ENCODE measurements at regions not wholly inside any gene's neighbourhood (a gene's known extent, or its start where the extent isn't known, plus 50 kb on each side); places are given as distances from the start of the nearest gene placed in this dataset.

DNA sequence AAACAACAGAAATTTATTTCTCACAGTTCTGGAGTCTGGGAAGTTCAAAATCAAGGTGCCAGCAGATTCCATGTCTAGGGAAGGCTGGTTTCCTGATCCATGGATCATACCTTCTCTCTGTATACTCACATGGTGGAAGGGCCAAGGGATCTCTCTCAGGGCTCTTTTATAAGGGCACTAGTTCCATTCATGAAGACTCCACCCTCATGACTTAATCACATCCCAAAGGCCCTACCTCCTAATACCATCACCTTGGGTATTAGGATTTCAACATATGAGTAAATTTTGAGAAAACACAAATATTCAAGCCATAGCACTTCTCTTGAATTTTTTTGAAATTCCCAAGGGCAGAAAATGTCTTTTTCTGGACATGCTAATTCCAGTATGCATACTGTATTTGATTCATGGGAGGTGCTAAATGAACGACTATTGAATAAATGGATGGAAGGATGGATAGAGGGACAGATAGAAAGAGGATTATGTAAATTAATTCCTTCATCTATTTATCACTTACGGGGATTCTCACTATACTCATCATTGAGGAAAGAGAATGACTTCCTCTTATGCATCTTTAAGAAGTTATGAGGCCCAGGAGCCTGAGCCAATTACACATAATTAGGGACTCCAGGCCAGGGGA is 182.8 kb downstream of the NRIP1 start:
- H3K9me1 ChIP-seq (ENCODE audit: control insufficient read depth, extremely low read depth, insufficient read depth, low read length): no peaks in the 10 kb centered on the region
- H3K4me3 ChIP-seq (ENCODE audit: control insufficient read depth in 2 of 3, extremely low read depth in 1 of 3, insufficient read depth in 2 of 3, low read depth in 1 of 3, low read length in 3 of 3): no peak overlapping the region
- dilution Hi-C loops (cut with MboI; ENCODE audit: extremely low pct_ligation_motif_present, low sequenced_read_pairs): no loop called here
- H3K79me2 ChIP-seq (ENCODE audit: control insufficient read depth, insufficient read depth, low read length): no peaks in the 10 kb centered on the region
- H3K27ac ChIP-seq (ENCODE audit: control insufficient read depth, insufficient read depth, low read length): no peak overlapping the region
- no peak overlapping the region for H2AFZ ChIP-seq (ENCODE audit: control insufficient read depth, low read length)
- H3K4me1 ChIP-seq (ENCODE audit: control insufficient read depth, extremely low read depth, insufficient read depth, low read length): peaks cover 25% of the 10 kb centered on the region
- no peaks in the 10 kb centered on the region for H3K36me3 ChIP-seq (ENCODE audit: control insufficient read depth in 2 of 2, extremely low read depth in 1 of 2, insufficient read depth in 2 of 2, low read length in 2 of 2)
- H3K9me3 ChIP-seq (ENCODE audit: control insufficient read depth, low read depth, low read length): no peaks in the 10 kb centered on the region
- no peaks in the 10 kb centered on the region for H3K27me3 ChIP-seq (ENCODE audit: control insufficient read depth, extremely low read depth, insufficient read depth, low read length)
- DNase-seq (ENCODE audit: low read depth, low spot score) (no peak), FAIRE-seq (no peak)
- H3K4me2 ChIP-seq (ENCODE audit: control insufficient read depth, extremely low read depth, insufficient read depth, low read depth, low read length): no peak overlapping the region
- no peak overlapping the region for H3K9ac ChIP-seq (ENCODE audit: control insufficient read depth, extremely low read depth, insufficient read depth, low read length)
- no peak for TF ChIP-seq EZH2 (IDR thresholded peaks at IDR 0.05; ENCODE audit: low read length)
- TF ChIP-seq, protein P1, sequence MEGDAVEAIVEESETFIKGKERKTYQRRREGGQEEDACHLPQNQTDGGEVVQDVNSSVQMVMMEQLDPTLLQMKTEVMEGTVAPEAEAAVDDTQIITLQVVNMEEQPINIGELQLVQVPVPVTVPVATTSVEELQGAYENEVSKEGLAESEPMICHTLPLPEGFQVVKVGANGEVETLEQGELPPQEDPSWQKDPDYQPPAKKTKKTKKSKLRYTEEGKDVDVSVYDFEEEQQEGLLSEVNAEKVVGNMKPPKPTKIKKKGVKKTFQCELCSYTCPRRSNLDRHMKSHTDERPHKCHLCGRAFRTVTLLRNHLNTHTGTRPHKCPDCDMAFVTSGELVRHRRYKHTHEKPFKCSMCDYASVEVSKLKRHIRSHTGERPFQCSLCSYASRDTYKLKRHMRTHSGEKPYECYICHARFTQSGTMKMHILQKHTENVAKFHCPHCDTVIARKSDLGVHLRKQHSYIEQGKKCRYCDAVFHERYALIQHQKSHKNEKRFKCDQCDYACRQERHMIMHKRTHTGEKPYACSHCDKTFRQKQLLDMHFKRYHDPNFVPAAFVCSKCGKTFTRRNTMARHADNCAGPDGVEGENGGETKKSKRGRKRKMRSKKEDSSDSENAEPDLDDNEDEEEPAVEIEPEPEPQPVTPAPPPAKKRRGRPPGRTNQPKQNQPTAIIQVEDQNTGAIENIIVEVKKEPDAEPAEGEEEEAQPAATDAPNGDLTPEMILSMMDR (optimal IDR thresholded peaks at IDR 0.05 in 1 of 3, IDR thresholded peaks at IDR 0.05 in 1 of 3, conservative IDR thresholded peaks at IDR 0.05 in 1 of 3; ENCODE audit: extremely low read depth in 1 of 3, insufficient read depth in 2 of 3, low read length in 3 of 3): no peak
- no peaks in the 10 kb centered on the region for H4K20me1 ChIP-seq (ENCODE audit: control insufficient read depth, extremely low read depth, insufficient read depth, low read length)

DNA sequence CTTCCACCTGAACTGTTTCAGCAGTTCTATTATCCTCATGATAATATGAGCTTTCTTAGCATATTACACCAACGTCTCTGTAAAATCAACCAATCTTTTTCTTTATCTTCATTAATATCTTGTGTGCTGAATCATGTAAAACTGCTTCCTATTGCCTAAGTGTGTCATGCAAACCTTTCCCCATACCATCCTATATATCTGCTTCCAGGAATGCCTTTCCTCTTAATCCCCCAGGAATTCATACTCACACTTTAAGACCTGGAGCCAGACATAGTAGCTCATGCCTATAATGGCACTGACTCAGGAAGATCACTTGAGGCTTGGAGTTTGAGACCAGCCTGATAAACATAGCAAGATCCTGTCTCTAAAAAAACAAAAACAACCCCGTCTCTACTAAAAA is 183.9 kb downstream of the NRIP1 start:
- Histone ChIP-seq H3K9ac (ENCODE audit: control insufficient read depth, extremely low read depth, insufficient read depth, low read length) (no peak overlapping the region), H3K9me3 (ENCODE audit: control insufficient read depth, low read depth, low read length) (no peaks in the 10 kb centered on the region), H3K27ac (ENCODE audit: control insufficient read depth, insufficient read depth, low read length) (no peak overlapping the region), H3K9me1 (ENCODE audit: control insufficient read depth, extremely low read depth, insufficient read depth, low read length) (no peaks in the 10 kb centered on the region), H3K27me3 (ENCODE audit: control insufficient read depth, extremely low read depth, insufficient read depth, low read length) (no peaks in the 10 kb centered on the region), H4K20me1 (ENCODE audit: control insufficient read depth, extremely low read depth, insufficient read depth, low read length) (no peaks in the 10 kb centered on the region), H3K4me2 (ENCODE audit: control insufficient read depth, extremely low read depth, insufficient read depth, low read depth, low read length) (no peak overlapping the region), H3K36me3 (ENCODE audit: control insufficient read depth in 2 of 2, extremely low read depth in 1 of 2, insufficient read depth in 2 of 2, low read length in 2 of 2) (no peaks in the 10 kb centered on the region), H2AFZ (ENCODE audit: control insufficient read depth, low read length) (no peak overlapping the region), H3K4me1 (ENCODE audit: control insufficient read depth, extremely low read depth, insufficient read depth, low read length) (peaks cover 25% of the 10 kb centered on the region), H3K79me2 (ENCODE audit: control insufficient read depth, insufficient read depth, low read length) (no peaks in the 10 kb centered on the region), H3K4me3 (ENCODE audit: control insufficient read depth in 2 of 3, extremely low read depth in 1 of 3, insufficient read depth in 2 of 3, low read depth in 1 of 3, low read length in 3 of 3) (no peak overlapping the region)
- DNase-seq (ENCODE audit: low read depth, low spot score) (peak; percentile 45), FAIRE-seq (no peak)
- TF ChIP-seq EZH2 (IDR thresholded peaks at IDR 0.05; ENCODE audit: low read length): no peak
- TF ChIP-seq, protein P1 (optimal IDR thresholded peaks at IDR 0.05 in 1 of 3, IDR thresholded peaks at IDR 0.05 in 1 of 3, conservative IDR thresholded peaks at IDR 0.05 in 1 of 3; ENCODE audit: extremely low read depth in 1 of 3, insufficient read depth in 2 of 3, low read length in 3 of 3): no peak
- dilution Hi-C loops (cut with MboI; ENCODE audit: extremely low pct_ligation_motif_present, low sequenced_read_pairs): no loop called here
